GM18511 (cell line): ENCODE measurements at regions not wholly inside any gene's neighbourhood (a gene's known extent, or its start where the extent isn't known, plus 50 kb on each side); places are given as distances from the start of the nearest gene placed in this dataset.
"Not testable (repeated sequence)": the region's sequence is repeated elsewhere in the genome, so short reads cannot be mapped to it uniquely, and the experiment has no call there.

Source experiments
- ATAC-seq: cut with Tn5 transposase; IDR thresholded peaks from one replicate; pipeline ENCODE4 v1.9.1; 2021; ENCODE audit warnings: mild to moderate bottlenecking, moderate library complexity; ENCODE audit not compliant: unreplicated experiment

GRCh38 chr7:13124629-13125028 lies 437.2 kb downstream of the ARL4A start:
- not testable (repeated sequence) for ATAC-seq

- no peak for ATAC-seq
These were observed 438.9 kb downstream of the ARL4A start for GRCh38 chr7:13126347-13126746.

- ATAC-seq = no peak
These were observed 442.9 kb downstream of the ARL4A start for GRCh38 chr7:13130321-13130720.

GRCh38 chr7:13130906-13131305 lies 443.5 kb downstream of the ARL4A start:
- ATAC-seq = not testable (repeated sequence)

GRCh38 chr7:13132314-13132713 lies 444.9 kb downstream of the ARL4A start:
- no peak for ATAC-seq

GRCh38 chr7:13136345-13136744 lies 448.9 kb downstream of the ARL4A start:
- not testable (repeated sequence) for ATAC-seq

GRCh38 chr7:13139436-13139835 lies 452.0 kb downstream of the ARL4A start:
- no peak for ATAC-seq

GRCh38 chr7:13144673-13145072 lies 457.2 kb downstream of the ARL4A start:
- no peak for ATAC-seq

GRCh38 chr7:13148548-13148947 lies 461.1 kb downstream of the ARL4A start:
- ATAC-seq = no peak

GRCh38 chr7:13151978-13152377 lies 464.5 kb downstream of the ARL4A start:
- no peak for ATAC-seq

- ATAC-seq = no peak
These were observed 465.3 kb downstream of the ARL4A start for GRCh38 chr7:13152755-13153154.

- no peak for ATAC-seq
These were observed 465.8 kb downstream of the ARL4A start for GRCh38 chr7:13153266-13153665.

GRCh38 chr7:13153742-13154141 lies 466.3 kb downstream of the ARL4A start:
- no peak for ATAC-seq

GRCh38 chr7:13155188-13155587 lies 467.8 kb downstream of the ARL4A start:
- no peak for ATAC-seq

GRCh38 chr7:13159003-13159402 lies 471.6 kb downstream of the ARL4A start:
- no peak for ATAC-seq

- ATAC-seq = no peak
These were observed 472.2 kb downstream of the ARL4A start for GRCh38 chr7:13159467-13160184.

GRCh38 chr7:13161125-13161524 lies 473.7 kb downstream of the ARL4A start:
- ATAC-seq = no peak

- no peak for ATAC-seq
These were observed 478.4 kb downstream of the ARL4A start for GRCh38 chr7:13165854-13166253.

- no peak for ATAC-seq
These were observed 479.4 kb downstream of the ARL4A start for GRCh38 chr7:13166801-13167200.

- no peak for ATAC-seq
These were observed 481.9 kb downstream of the ARL4A start for GRCh38 chr7:13169356-13169755.

GRCh38 chr7:13174991-13175390 lies 487.6 kb downstream of the ARL4A start:
- no peak for ATAC-seq

GRCh38 chr7:13179011-13179582 lies 491.7 kb downstream of the ARL4A start:
- no peak for ATAC-seq
